ENCODE measurements at regions not wholly inside any gene's neighbourhood (a gene's known extent, or its start where the extent isn't known, plus 50 kb on each side); places are given as distances from the start of the nearest gene placed in this dataset.

DNA sequence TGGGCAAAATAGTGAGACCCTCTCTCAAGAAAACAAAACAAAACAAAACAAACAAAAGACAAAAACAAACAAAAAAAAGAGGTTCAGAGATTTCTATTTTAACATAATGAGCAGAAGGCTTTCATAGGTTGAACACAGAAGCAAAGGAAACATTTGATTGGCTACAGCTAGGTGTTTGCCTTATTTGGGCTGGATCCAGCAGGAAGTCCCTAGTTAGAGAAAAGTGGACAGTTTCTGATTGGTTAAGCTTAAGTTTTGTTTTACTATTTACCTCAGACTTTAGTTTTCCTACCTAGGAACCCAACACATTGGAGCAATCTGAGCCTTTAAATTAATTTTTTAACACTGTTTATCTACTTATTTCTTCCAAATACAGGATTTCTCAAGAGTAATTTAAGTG is 566.5 kb upstream of the PCDH15 start:
- TF ChIP-seq, protein P1, sequence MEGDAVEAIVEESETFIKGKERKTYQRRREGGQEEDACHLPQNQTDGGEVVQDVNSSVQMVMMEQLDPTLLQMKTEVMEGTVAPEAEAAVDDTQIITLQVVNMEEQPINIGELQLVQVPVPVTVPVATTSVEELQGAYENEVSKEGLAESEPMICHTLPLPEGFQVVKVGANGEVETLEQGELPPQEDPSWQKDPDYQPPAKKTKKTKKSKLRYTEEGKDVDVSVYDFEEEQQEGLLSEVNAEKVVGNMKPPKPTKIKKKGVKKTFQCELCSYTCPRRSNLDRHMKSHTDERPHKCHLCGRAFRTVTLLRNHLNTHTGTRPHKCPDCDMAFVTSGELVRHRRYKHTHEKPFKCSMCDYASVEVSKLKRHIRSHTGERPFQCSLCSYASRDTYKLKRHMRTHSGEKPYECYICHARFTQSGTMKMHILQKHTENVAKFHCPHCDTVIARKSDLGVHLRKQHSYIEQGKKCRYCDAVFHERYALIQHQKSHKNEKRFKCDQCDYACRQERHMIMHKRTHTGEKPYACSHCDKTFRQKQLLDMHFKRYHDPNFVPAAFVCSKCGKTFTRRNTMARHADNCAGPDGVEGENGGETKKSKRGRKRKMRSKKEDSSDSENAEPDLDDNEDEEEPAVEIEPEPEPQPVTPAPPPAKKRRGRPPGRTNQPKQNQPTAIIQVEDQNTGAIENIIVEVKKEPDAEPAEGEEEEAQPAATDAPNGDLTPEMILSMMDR (IDR thresholded peaks at IDR 0.05): no peak
- no peak for TF ChIP-seq POLR2A (IDR thresholded peaks at IDR 0.05)

All from esophagus squamous epithelium (tissue), 4 donors.